NCI-H526 (cell line): ENCODE measurements at regions not wholly inside any gene's neighbourhood (a gene's known extent, or its start where the extent isn't known, plus 50 kb on each side); places are given as distances from the start of the nearest gene placed in this dataset.

Source experiments
- DNase-seq, 2 experiments: peaks; one replicate each; lab custom pipeline; 2025; lab: John Stamatoyannopoulos, UW

DNA sequence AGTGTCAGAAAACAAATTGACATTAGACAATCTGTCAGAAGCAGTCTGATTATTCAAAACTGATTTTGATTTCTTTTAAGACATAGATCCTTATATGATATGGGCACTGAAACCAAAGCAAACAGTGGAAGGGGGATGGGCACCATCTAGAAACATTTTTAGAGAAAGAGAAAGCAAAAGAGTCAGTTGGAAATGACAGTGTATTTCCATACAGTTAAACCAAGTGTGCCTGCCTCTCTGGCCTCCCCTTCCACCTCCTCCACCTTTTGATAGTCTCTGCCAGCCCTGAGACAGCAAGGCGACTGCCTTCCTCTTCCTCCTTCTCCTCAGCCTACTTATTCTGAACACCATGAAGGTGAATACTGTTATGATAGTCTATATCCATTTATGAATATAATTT lies 949.7 kb downstream of the AMY1C start:
- no peak for DNase-seq

DNA sequence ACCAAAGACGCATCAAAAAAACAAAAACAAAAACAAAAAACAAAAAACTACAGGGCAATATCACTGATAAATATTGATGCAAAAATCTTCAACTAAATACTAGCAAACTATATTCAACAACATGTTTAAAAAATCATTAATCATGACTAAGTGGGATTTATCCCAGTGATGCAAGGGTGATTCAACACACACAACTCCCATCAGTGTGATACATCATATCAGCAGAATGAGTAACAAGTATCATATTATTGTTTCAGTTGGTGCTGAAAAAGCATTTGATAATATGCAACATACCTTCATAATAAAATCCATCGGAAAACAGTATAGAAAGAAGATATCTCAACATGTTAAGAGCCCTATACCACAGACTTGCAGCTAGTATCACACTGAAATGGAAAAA lies 953.0 kb downstream of the AMY1C start:
- DNase-seq: no peak

DNA sequence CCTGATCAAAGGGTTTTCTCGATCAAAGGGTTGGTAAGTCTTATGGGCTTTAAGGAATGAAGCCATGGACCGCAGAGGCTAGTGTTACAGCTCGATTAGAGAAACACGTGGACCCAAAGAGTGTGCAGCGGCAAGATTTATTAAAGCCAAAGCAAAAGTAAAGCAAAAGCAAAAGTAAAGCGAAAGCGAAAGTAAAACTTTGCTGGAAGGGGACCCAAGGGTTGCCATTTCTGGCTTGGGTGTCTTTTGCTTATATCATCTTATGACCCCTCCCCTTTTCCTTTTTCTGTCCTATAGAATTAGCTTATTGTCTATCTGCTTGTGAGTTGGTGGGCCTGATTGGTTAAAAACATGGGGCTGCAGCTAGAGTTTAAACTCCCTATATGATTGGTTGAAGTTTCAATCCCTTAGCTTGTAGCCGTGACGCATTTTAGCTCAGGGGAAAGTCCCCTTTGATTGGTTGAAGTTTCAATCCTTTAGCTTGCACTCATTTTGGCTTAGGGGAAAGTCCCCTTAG lies 957.0 kb downstream of the AMY1C start:
- peak; percentile 15 to 56 for DNase-seq

DNA sequence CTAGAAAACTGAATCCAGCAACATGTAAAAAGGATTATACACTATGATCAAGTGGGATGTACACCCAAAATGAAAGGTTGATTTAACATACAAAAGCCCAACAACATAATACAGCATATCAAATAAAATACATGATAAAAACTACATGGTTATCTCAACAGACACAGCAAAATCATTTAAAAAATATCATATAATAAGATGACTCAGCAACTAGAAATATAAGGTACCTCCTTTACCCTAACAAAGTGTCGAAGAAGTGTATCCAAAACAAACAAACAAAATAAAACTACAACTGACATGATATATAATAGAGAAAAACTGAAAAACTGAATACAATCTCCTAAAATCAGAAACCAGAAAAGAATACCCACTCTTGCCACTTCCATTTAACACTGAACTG lies 969.1 kb downstream of the AMY1C start:
- no peak for DNase-seq

DNA sequence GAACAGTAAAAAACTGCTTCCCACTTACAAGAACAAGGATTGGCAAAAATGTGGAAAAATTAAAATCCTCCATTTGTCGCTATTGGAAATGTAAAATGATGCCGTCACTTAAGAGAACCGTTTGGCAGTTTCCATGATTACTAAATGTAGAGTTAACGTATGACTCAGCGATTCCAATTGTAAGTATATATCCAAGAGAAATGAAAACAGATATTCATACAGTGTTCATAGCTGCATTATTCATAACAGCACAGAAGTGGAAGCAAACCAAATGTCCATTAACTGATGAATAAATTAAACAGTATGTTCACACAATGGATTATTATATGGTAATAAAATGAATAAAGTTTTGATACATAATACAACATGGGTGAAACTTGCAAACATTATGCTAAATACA lies 971.0 kb downstream of the AMY1C start:
- no peak for DNase-seq

DNA sequence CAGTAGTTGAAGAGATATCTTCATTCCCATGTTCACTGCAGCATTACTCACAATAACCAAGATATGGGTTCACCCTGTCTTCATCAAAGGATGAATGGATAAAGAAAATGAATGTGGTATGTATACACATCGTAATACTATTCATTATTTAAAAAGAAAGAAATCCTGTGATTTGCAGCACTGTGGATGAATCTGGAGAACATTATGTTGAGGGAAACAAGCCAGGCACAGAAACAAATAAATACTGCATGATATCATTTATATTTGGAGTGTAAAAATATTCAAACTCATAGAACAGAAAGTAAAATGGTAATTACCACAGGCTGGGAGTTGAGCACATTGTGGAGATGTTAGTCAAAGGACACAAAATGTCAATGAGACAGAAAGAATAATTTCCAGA lies 977.2 kb downstream of the AMY1C start:
- DNase-seq: no peak

DNA sequence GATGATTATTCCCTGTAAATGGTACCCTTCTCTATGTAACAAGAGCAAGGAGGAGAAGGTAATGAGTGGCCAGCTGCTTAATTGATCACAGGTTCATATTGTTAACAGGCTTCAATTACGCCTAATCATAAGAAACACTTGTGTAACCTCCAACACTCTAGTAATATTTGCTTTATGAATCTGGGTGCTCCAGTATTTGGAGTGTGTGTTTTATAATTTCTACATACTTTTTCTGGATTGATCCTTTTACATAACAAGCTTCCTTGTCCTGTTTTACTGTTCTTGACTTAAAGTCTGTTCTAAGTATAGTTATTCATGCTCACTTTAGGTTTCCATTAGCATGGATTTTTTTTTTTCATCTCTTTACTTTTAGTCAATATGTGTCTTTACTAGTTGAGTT lies 984.2 kb downstream of the AMY1C start:
- no peak for DNase-seq

DNA sequence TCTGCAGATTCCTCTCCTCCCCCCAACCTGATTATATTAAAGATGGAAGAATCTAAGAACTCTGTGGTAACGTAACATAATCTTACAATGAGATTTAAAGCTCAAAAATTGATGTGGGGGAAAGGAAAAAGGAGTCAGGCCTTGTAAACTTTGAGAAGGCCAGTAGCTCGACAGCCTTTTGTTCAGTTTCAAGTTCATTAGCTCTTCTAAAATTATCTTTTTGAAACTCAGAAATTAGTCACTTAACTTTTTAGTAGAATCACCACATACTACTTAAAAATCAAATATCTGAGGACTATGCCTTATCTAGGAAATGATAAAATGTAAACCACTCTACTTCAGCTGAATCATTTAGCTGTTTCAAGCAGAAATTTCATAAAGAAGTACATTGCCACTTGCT lies 996.2 kb downstream of the AMY1C start:
- DNase-seq: no peak

DNA sequence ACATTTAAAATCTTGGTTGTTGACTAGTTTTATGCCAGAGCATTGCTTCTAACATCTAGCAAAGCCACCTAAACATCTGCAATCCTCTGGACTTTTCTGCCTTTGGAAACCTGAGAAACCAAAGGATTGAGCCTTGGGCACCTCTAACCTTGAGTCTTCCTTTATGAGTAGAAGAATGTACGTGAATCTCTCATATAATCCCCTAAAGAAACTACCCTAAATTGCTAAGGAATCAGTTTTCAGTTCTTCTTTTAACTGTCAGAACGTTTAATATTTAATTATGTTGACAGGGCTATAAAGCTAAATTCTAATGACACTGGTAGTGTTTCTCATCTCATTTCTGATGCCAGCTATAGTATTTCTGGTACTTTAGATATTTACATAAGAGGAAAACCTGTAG lies 997.3 kb downstream of the AMY1C start:
- DNase-seq: no peak

DNA sequence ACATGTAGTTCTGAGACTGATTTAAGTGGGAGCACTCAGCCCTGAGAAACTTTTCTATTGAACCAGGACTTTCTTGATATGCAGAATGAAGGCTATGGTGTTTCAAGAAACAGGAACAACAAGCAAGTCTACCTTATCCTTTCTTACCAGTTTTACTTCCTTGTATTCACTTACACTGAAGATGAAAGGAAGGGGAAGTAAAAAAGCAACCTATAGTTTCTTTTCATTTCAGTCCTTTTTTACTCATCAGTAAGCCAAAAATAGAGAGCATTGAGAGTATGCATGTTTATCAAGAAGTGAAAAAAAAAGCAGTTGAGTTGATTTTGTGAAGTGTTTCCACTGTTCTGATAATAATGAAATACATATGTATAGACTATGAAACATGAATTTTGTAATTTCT lies 1010.3 kb downstream of the AMY1C start:
- DNase-seq: no peak

DNA sequence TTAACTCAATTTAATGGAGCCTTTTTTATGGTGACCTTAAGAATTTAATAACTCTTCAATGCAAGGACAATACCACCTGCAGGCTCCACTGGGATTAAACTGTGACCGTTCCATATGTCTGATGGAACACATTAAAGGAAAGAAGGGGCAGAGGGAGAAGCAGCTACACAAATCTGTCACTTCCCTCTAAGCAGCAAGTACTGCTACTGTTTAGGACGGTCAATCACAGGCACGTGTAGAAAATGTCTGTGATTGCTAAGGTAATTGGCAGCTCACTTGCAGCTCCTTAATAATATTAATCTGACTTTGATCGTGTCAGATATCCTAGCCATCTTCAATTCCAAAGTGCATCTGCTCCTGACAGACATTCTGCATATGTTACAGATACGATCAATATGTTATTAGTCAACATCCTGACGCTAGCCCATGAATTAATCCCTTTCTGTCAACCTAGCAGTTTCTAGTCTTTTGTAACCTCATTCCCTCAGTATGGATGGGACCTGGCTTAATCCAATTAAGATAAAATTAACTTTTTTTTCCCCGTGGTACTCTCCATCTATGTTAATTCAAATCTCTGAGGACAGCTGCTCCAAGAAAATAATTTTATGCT lies 1012.4 kb downstream of the AMY1C start:
- DNase-seq: no peak

DNA sequence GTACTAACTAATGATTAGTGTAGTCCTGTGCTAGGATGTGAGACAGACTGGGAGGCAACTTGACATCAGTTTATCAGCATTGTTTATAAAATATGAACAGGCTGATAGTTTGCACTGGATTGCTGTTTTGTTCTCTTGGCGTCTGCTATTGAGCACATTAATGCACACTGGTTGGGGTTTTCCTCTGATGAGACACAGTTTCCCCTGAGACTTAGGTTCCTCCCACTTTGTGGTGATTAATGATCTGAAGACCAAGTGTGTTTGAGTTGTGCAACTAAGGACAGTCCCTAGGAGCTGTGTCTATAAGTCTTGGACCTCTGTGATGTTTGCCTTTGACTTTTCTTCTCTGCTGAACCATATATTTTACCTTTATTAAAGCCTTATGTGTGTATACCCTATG lies 1015.4 kb downstream of the AMY1C start:
- no peak for DNase-seq

DNA sequence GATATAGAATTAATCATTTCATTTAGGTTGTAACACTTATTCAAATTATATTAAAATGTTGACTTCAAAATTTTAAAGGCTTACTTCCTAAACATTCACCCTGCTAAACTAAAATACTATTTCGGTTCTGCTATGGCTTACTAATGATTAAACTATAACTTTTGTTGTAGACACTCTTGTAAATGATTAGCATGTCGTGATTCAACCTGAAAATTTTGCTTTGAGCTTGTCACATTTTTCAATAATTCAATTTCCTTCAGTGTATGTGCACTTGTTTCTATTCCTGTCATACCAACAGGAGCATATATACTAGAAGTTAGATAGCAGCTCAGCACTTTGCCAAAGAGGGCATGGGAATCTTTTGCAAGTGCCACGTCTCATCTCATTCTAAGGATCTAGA lies 1018.8 kb downstream of the AMY1C start:
- no peak for DNase-seq

DNA sequence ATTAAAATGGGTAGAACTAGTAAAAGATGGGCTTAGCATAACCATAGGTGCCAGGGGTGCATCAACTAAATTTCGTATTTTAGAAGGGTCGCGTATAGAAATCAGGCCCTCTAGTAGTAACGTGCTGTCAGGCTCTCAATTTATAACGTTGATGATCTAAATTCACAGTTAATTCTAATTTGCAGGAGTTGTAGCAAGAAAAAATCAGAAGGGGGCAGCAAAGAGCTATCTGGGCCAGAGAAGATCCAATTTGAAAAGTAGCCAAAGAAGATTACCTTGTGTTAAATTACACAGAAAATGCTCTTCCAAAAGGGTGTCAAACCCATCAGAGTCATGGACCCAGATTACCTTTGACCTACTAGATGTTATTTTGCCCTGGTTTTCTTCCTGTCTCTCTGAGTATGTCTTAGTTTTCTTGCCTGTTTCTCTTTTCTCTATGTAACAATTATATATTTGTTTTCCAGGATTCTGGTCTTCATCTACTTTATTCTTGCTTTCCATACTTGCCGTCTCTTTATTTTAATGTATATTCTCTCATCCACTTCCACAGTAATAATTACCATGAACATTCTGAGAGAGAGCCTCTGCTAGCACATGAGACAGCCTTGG lies 1030.9 kb downstream of the AMY1C start:
- DNase-seq: peak; percentile 5 to 31

DNA sequence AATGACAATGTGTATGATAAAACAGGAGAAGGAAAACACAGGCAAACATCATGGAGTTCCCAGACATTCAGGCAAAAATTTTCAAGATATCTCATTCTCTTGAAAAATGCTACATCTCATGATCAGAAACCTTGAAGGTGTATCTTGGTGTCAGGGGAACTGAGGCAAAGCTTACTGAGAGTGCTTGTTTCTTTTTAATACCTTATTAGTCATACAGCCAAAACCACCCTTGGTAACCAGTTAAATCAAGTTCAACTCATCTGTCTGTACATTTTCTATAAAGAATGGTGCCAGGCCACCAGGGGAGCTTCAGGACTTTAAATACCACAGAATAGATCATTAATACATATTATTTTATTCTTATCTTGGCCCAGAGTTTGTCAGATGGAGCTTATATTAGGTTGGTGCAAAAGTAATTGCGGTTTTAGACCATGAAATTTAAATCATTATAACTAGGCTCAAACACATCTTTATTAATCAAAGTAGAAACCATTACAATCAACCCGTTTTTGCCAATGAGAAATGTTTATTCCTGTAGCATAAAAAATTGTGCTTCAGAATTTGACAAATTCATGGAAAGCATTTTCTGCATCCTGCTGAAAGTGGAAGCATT lies 1036.0 kb downstream of the AMY1C start:
- DNase-seq: no peak

DNA sequence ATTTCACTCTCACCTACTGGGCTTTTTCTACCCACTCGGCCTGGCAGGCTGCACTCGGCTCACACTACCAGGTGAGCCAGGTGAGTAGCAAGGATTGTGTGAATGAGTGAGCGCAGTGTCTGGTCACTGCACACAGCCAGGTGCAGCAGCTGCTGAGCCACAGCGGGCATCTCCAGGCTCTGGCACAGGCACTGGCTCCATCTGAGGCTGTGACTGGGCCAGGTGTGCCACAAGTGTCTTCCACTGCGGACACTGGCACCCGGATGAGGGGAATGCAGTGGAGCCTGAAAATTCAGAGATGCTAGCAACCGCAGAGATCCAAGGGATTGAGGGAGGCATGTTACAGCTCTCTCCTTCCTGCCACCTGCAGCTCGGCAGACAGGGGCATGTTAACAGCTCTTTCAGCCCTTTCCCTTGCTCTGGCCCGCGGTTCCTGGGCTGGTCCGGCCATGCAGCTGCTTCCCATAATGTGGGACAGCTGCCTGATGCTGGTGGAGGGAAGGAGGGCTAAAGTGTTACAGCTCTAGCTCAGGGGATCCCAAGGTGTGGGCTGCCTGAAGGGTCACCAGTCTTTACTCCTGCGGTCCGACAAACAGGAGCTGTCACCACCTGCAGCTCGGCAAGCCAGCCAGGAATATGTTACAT lies 1038.3 kb downstream of the AMY1C start:
- peak in 1 of 2 experiments; percentile 3 for DNase-seq

DNA sequence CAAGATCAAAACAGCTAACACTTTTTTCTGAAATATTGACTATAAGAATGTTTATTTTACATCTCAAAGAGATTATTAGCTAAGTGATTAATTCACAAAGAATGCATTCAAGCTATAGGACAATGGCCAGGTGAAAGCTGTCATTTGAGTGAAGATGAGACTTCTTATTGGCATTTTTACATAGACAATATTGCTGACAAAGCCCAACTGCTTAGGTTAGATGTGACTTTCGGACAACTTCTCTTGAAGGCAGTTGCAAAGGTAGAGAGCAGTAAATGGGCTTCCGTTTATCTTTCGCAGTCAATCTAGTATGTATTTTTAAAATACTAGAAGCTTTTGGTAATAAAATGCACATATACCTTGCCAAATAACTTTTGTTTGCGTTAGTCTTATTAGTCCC lies 1041.3 kb downstream of the AMY1C start:
- no peak for DNase-seq

DNA sequence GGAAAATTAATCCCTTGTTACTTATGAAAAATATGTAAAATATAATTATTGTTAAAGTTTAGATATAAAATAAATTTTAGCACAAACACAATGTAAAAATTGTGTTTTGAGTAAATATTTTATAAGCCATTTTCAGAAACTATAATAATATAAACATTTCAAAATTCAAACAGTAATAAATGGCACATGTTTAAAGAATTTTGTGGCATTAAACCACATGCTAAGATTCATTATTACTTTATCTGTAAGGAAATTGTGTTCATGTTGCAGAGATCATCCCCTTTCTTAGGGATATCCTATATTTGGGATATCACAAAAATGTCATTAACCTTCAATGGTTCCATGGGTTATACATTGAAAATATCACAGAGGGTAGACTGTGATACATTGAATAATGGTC lies 1044.3 kb downstream of the AMY1C start:
- DNase-seq: no peak

DNA sequence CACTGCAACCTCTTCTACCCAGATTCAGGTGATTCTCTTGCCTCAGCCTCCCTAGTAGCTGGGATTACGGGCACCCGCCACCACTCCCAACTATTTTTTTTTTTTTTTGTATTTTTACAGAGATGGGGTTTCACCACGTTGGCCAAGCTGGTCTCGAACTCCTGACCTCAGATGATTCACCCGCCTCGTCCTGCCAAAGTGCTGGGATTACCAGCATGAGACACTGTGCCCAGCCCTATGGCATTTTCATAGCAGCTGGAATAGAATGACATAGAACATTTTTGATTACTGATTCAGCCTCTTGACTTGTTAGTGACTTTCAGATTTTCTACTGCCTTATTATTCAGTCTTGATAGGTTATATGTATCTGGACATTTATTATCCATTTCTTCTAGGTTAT lies 1046.2 kb downstream of the AMY1C start:
- no peak for DNase-seq

DNA sequence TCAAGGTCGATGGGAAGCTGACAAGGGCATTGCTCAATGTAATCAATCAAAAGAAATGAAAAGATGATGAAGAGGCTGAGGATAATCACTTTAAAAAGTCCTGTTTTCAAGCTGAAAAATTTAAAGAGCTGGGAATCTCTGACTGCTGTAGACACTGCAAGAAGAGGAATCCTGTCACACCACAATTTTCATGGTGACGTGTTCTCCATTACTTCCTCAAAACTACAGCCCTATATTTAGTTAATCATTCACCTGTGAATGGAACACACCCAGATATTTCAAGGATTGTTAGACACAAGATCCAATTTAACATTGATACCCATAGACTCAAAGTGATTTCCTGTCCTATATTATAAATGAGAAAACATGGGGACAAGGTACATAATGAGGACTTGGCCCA lies 1048.3 kb downstream of the AMY1C start:
- no peak for DNase-seq

DNA sequence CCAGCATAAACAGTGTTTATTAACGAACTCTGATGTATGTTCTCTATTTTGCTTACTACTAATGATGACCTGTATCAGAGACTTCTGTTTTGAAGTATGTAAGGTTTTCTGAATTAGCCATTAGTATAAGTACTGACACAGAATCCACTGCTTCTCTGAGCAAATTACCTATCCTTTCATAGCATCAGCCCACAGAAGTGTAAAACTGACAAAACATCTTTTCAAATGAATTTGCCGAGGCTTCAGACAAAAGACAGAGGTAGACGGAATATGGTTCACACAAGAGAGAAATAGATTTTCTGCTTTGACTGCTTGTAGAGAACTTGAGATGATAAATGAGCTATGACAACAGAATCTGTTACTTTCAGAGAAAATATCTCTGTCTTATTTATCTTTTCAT lies 1051.6 kb downstream of the AMY1C start:
- no peak for DNase-seq

DNA sequence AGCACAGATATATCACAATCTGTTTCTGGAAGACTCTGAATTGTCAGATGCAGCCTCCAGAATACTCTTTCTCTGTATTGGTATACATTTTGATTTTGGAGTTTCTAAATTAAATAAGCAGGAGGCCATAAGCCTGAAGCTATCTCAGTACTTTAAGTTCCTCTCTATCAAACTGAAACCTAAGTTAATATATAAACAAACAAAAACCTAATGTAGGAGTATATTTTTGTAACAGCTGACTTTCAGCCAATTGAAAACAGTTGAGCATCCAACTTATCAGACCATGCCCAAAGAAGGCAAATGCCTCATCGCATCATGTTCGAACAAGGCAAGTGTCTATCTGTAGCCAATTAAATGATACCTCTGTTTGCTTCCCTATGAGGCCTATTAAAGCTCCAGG lies 1054.4 kb downstream of the AMY1C start:
- DNase-seq: no peak

DNA sequence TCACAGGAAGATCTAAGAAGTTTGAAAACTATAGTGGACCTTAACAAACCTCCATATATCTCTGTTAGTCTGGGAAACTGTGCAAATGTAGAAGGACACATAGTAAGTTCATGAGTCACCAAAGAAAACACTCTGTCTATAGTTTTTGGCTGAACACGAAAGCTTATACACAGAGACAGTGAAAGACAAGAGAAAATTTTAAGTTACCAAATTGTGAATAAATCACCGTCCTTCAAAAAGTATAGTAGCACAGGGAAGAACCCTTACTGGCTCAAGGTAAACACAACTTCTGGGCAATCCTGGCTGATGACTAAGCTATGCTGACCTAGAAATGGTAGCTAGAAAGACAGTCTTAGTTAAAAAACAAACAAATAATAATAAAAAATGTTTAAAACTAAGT lies 1057.9 kb downstream of the AMY1C start:
- DNase-seq: no peak
